Breast epithelium (tissue), 4 donors: ENCODE measurements at regions not wholly inside any gene's neighbourhood (a gene's known extent, or its start where the extent isn't known, plus 50 kb on each side); places are given as distances from the start of the nearest gene placed in this dataset.

ENCODE experiments used
- DNase-seq, 2 donors: peaks; one replicate each; pipeline ENCODE4 v3.0.0-alpha.2; 2019; ENCODE audit warnings: low spot score in 2 of 2
- H3K27ac ChIP-seq, 2 donors: fragments of 200-600 bp; sonication (generic) in 1 of 2; one replicate each; pipeline ENCODE4 v1.5.1; 2016 to 2019; ENCODE audit warnings: mild to moderate bottlenecking in 1 of 2
- H3K27me3 ChIP-seq, 2 donors: fragments of 200-600 bp; sonication (generic) in 1 of 2; one replicate each; pipeline versions ENCODE4 v1.5.1 to v1.6.0; 2017 to 2019; ENCODE audit warnings: control low read depth in 1 of 2, mild to moderate bottlenecking in 1 of 2
- H3K36me3 ChIP-seq: fragments of 200-600 bp; one replicate; pipeline ENCODE4 v1.5.1; 2019
- H3K4me1 ChIP-seq, 2 donors: fragments of 200-600 bp; sonication (generic); one replicate each; pipeline ENCODE4 v1.5.1; 2016 to 2019; ENCODE audit warnings: control low read depth in 1 of 2
- H3K4me3 ChIP-seq, 3 donors: fragments of 200-600 bp; sonication (generic); 1 replicate in 2 of 3; 2 replicates in 1 of 3; pipeline ENCODE4 v1.5.1; 2016 to 2019; ENCODE audit warnings: mild to moderate bottlenecking in 3 of 3, moderate library complexity in 2 of 3
- H3K9me3 ChIP-seq, 2 donors: fragments of 200-600 bp; sonication (generic) in 1 of 2; one replicate each; pipeline ENCODE4 v1.5.1; 2016 to 2019; ENCODE audit warnings: control low read depth in 1 of 2
- POLR2A ChIP-seq: fragments of 450-650 bp; IDR thresholded peaks from one replicate; pipeline ENCODE4 v1.6.1; 2016; ENCODE audit warnings: antibody characterized with exemption, mild to moderate bottlenecking, moderate library complexity
- POLR2AphosphoS5 ChIP-seq, 3 donors: sonication (generic); formaldehyde crosslinking; IDR thresholded peaks; one replicate each; pipeline ENCODE4 v1.6.1; 2017; ENCODE audit warnings: antibody characterized with exemption in 3 of 3
- intact Hi-C: fragments of 100-400 bp; cut with DNase I; formaldehyde crosslinking; loops from one replicate; pipeline ENCODE4 v1.15.1; 2023; ENCODE audit warnings: low total_unique reads
- TF ChIP-seq, protein P1 (sequence below), 3 donors: fragments of 450-650 bp; IDR thresholded peaks; one replicate each; pipeline ENCODE4 v1.5.1; 2016 to 2017; ENCODE audit warnings: antibody characterized with exemption in 3 of 3, mild to moderate bottlenecking in 3 of 3, moderate library complexity in 3 of 3

DNA sequence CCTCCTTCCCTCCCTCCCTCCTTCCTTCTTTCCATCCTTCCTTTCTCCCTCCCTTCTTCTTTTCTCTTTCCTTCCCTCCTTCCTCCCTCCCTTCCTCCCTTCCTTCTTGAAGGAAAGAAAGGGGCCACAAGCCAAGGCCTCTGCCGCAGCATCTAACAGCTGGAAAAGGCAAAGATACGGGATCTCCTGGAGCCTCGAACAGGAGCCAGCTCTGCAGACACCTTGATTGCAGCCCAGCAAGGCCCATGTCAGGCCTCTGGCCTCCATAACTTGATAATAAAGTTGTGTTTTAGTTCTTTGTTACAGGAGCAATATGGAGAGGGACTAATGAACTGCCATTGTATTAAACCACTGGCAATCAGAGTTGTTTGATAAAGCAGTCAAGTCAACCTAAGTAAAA lies 348.9 kb upstream of the B3GAT1 start:
- Histone ChIP-seq H3K4me3 (no peak overlapping the region), H3K27me3 (no peaks in the 10 kb centered on the region), H3K4me1 (no peaks in the 10 kb centered on the region), H3K36me3 (no peaks in the 10 kb centered on the region), H3K9me3 (no peaks in the 10 kb centered on the region), H3K27ac (no peak overlapping the region)
- TF ChIP-seq, protein P1, sequence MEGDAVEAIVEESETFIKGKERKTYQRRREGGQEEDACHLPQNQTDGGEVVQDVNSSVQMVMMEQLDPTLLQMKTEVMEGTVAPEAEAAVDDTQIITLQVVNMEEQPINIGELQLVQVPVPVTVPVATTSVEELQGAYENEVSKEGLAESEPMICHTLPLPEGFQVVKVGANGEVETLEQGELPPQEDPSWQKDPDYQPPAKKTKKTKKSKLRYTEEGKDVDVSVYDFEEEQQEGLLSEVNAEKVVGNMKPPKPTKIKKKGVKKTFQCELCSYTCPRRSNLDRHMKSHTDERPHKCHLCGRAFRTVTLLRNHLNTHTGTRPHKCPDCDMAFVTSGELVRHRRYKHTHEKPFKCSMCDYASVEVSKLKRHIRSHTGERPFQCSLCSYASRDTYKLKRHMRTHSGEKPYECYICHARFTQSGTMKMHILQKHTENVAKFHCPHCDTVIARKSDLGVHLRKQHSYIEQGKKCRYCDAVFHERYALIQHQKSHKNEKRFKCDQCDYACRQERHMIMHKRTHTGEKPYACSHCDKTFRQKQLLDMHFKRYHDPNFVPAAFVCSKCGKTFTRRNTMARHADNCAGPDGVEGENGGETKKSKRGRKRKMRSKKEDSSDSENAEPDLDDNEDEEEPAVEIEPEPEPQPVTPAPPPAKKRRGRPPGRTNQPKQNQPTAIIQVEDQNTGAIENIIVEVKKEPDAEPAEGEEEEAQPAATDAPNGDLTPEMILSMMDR (IDR thresholded peaks at IDR 0.05): no peak
- TF ChIP-seq POLR2A (no peak), POLR2AphosphoS5 (IDR thresholded peaks at IDR 0.05) (no peak)
- intact Hi-C loops: no loop called here
- no peak for DNase-seq

DNA sequence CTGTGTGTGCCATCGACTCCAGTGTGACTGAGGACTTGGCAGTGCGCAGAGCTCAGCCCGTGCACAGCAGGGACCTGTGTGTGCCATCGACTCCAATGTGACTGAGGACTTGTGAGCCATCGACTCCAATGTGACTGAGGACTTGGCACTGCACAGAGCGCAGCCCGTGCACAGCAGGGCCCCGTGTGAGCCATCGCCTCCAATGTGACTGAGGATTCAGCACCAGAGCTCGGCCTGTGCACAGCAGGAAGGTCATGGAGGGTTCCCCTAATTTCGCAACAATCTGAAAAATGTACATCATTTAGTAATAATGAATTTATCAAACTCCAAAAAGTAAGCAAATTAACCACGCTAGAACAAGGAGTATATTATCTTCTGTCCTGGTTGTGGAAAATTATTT lies 348.3 kb upstream of the B3GAT1 start:
- H3K27ac ChIP-seq: no peak overlapping the region
- no peaks in the 10 kb centered on the region for H3K36me3 ChIP-seq
- H3K9me3 ChIP-seq: no peaks in the 10 kb centered on the region
- no peak for TF ChIP-seq POLR2AphosphoS5 (IDR thresholded peaks at IDR 0.05)
- TF ChIP-seq POLR2A: no peak
- TF ChIP-seq, protein P1 (IDR thresholded peaks at IDR 0.05): no peak
- no peak overlapping the region for H3K4me3 ChIP-seq
- no peaks in the 10 kb centered on the region for H3K4me1 ChIP-seq
- no peak for DNase-seq
- peaks cover 0 to under 1% of the 10 kb centered on the region in 2 donors for H3K27me3 ChIP-seq
- intact Hi-C loops: no loop called here

DNA sequence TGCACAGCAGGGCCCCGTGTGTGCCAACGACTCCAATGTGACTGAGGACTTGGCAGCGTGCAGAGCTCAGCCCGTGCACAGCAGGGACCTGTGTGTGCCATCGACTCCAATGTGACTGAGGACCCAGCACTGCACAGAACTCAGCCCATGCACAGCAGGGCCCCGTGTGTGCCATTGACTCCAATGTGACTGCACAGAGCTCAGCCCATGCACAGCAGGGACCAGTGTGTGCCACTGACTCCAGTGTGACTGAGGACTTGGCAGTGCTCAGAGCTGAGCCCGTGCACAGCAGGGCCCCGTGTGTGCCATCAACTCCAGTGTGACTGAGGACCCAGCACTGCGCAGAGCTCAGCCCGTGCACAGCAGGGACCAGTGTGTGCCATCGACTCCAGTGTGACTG lies 347.8 kb upstream of the B3GAT1 start:
- no peak overlapping the region for H3K4me3 ChIP-seq
- no peaks in the 10 kb centered on the region for H3K4me1 ChIP-seq
- no peaks in the 10 kb centered on the region for H3K9me3 ChIP-seq
- intact Hi-C loops: no loop called here
- H3K27ac ChIP-seq: no peak overlapping the region
- no peaks in the 10 kb centered on the region for H3K36me3 ChIP-seq
- DNase-seq: no peak
- peaks cover 0 to 4% of the 10 kb centered on the region in 2 donors for H3K27me3 ChIP-seq
- TF ChIP-seq POLR2AphosphoS5 (IDR thresholded peaks at IDR 0.05) (no peak), POLR2A (no peak)
- TF ChIP-seq, protein P1 (IDR thresholded peaks at IDR 0.05): no peak

DNA sequence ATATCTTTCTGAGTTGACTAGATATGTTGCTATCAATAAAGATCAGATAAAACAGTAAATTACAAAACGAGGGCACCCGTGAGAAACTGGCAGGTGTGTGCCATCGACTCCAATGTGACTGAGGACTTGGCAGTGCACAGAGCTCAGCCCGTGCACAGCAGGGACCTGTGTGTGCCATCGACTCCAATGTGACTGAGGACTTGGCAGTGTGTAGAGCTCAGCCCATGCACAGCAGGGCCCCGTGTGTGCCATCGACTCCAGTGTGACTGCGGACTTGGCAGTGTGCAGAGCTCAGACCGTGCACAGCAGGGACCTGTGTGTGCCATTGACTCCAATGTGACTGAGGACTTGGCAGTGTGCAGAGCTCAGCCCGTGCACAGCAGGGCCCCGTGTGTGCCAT lies 347.2 kb upstream of the B3GAT1 start:
- TF ChIP-seq, protein P1 (IDR thresholded peaks at IDR 0.05): no peak
- TF ChIP-seq POLR2AphosphoS5 (IDR thresholded peaks at IDR 0.05): no peak
- TF ChIP-seq POLR2A: no peak
- no peak overlapping the region for H3K4me3 ChIP-seq
- peaks cover 0 to 4% of the 10 kb centered on the region in 2 donors for H3K27me3 ChIP-seq
- no peaks in the 10 kb centered on the region for H3K9me3 ChIP-seq
- H3K36me3 ChIP-seq: no peaks in the 10 kb centered on the region
- intact Hi-C loops: no loop called here
- H3K4me1 ChIP-seq: no peaks in the 10 kb centered on the region
- no peak for DNase-seq
- no peak overlapping the region for H3K27ac ChIP-seq

DNA sequence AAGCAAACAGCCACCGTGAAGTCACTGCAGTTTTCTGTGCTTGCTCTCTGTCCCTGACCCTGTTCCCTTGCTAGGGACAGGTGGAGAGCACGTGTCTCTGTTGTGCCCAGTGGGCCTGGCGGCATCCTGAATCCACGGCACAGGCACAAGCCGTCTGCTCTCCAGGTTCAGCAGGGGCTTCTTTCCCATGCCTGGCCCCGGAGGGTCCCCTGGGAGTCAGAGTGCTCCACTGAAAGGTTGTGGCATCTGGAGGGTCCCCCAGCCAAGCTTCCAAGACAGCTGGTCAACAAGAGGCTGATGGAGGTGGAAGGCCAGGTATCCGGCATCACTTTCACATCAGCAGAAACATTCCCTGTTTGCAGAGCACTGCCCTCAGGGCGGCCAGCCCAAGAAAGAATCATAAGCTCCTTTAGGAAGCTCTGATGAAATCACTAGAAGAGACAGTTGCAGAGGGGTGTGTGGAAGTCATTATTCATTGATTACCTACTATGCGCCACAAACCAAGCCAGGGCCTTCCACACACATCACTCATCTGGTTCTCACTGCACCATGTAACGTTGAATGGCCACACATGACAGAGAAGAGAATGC lies 346.4 kb upstream of the B3GAT1 start:
- H3K27me3 ChIP-seq: peaks cover 0 to 4% of the 10 kb centered on the region in 2 donors
- no peaks in the 10 kb centered on the region for H3K9me3 ChIP-seq
- TF ChIP-seq, protein P1 (IDR thresholded peaks at IDR 0.05): no peak
- TF ChIP-seq POLR2AphosphoS5 (IDR thresholded peaks at IDR 0.05) (no peak), POLR2A (no peak)
- H3K36me3 ChIP-seq: no peaks in the 10 kb centered on the region
- no peaks in the 10 kb centered on the region for H3K4me1 ChIP-seq
- no peak overlapping the region for H3K4me3 ChIP-seq
- no peak for DNase-seq
- no peak overlapping the region for H3K27ac ChIP-seq
- intact Hi-C loops: no loop called here
